ENCODE measurements at regions not wholly inside any gene's neighbourhood (a gene's known extent, or its start where the extent isn't known, plus 50 kb on each side); places are given as distances from the start of the nearest gene placed in this dataset.

DNA sequence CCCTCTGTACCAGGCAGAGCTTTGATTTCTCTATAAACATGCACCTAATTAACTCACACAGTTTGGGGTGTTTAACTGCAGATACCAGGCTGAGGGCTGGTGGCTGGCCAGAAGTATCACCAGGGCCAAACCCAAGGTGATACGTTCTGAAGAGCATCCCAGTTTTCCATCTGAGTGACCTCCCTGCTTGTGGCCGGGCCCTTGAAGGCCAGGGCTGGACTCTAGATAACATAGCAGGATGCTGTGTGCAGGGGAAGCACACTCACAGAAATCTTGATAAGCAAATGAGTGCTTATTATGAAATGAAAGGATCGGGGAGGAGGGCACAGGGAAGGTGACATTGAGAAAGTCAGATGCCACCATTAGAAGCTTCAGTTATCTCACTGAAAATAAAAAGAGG lies 582.4 kb downstream of the BRINP1 start:
- TF ChIP-seq, protein P1, sequence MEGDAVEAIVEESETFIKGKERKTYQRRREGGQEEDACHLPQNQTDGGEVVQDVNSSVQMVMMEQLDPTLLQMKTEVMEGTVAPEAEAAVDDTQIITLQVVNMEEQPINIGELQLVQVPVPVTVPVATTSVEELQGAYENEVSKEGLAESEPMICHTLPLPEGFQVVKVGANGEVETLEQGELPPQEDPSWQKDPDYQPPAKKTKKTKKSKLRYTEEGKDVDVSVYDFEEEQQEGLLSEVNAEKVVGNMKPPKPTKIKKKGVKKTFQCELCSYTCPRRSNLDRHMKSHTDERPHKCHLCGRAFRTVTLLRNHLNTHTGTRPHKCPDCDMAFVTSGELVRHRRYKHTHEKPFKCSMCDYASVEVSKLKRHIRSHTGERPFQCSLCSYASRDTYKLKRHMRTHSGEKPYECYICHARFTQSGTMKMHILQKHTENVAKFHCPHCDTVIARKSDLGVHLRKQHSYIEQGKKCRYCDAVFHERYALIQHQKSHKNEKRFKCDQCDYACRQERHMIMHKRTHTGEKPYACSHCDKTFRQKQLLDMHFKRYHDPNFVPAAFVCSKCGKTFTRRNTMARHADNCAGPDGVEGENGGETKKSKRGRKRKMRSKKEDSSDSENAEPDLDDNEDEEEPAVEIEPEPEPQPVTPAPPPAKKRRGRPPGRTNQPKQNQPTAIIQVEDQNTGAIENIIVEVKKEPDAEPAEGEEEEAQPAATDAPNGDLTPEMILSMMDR (IDR thresholded peaks at IDR 0.05; ENCODE audit: insufficient read depth, low read depth, low read length): no peak
- TF ChIP-seq EZH2 (IDR thresholded peaks at IDR 0.05; ENCODE audit: insufficient read depth, low read length): no peak

Measured in astrocyte (in vitro differentiated cells and primary cell).